SK-N-SH (cell line): ENCODE measurements at regions not wholly inside any gene's neighbourhood (a gene's known extent, or its start where the extent isn't known, plus 50 kb on each side); places are given as distances from the start of the nearest gene placed in this dataset.

Experiments
- NFIC ChIP-seq: IDR thresholded peaks from 2 replicates; pipeline ENCODE4 v1.4.0; 2012; ENCODE audit warnings: borderline replicate concordance
- TF ChIP-seq, protein P1 (sequence below): fragments of 200-600 bp; sonication (generic); IDR thresholded peaks from 2 replicates; pipeline ENCODE4 v1.6.1; 2017; ENCODE audit warnings: antibody characterized with exemption, mild to moderate bottlenecking, moderate library complexity
- TF ChIP-seq, protein P2 (sequence below): fragments of 150-350 bp; IDR thresholded peaks from 2 replicates; pipeline ENCODE4 v1.6.1; 2016; ENCODE audit warnings: mild to moderate bottlenecking, low read depth, low read length

DNA sequence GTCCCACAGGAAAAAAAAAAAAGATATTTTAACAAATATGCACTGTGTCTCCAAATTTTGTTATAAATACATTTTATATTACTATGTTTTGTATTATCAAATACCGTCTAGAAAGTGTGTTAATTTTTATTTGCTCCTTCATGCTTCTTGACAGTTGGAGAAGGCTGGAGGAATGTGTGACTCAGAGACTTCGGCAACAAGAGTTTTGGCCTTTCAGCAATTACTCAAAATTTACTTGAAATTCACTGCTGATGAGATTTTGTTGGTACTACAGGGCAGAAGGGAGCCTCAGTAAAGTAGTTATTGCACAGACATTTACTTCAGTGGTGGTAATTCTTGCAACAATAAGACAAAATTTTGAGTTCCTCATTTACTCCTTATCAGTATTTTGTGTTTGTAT, 2164.0 kb downstream of the PCDH7 start:
- TF ChIP-seq NFIC = no peak
- TF ChIP-seq, protein P1, sequence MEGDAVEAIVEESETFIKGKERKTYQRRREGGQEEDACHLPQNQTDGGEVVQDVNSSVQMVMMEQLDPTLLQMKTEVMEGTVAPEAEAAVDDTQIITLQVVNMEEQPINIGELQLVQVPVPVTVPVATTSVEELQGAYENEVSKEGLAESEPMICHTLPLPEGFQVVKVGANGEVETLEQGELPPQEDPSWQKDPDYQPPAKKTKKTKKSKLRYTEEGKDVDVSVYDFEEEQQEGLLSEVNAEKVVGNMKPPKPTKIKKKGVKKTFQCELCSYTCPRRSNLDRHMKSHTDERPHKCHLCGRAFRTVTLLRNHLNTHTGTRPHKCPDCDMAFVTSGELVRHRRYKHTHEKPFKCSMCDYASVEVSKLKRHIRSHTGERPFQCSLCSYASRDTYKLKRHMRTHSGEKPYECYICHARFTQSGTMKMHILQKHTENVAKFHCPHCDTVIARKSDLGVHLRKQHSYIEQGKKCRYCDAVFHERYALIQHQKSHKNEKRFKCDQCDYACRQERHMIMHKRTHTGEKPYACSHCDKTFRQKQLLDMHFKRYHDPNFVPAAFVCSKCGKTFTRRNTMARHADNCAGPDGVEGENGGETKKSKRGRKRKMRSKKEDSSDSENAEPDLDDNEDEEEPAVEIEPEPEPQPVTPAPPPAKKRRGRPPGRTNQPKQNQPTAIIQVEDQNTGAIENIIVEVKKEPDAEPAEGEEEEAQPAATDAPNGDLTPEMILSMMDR = no peak
- TF ChIP-seq, protein P2, sequence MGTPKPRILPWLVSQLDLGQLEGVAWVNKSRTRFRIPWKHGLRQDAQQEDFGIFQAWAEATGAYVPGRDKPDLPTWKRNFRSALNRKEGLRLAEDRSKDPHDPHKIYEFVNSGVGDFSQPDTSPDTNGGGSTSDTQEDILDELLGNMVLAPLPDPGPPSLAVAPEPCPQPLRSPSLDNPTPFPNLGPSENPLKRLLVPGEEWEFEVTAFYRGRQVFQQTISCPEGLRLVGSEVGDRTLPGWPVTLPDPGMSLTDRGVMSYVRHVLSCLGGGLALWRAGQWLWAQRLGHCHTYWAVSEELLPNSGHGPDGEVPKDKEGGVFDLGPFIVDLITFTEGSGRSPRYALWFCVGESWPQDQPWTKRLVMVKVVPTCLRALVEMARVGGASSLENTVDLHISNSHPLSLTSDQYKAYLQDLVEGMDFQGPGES = no peak
